Body of pancreas (tissue), 4 donors: ENCODE measurements at regions not wholly inside any gene's neighbourhood (a gene's known extent, or its start where the extent isn't known, plus 50 kb on each side); places are given as distances from the start of the nearest gene placed in this dataset.

Experiments
- CTCF ChIP-seq, 7 experiments: fragments of 450-650 bp in 4 of 7; fragments of 200-600 bp in 3 of 7; sonication (generic) in 3 of 7; IDR thresholded peaks; one replicate each; pipeline ENCODE4 v1.5.1; 2016 to 2019; ENCODE audit warnings: antibody characterized with exemption in 7 of 7
- POLR2A ChIP-seq, 3 donors: fragments of 450-650 bp; IDR thresholded peaks; one replicate each; pipeline ENCODE4 v1.6.1; 2016; ENCODE audit warnings: antibody characterized with exemption in 3 of 3, mild to moderate bottlenecking in 2 of 3

GRCh38 chr20:11403711-11404110 lies 514.0 kb upstream of the BTBD3 start:
- TF ChIP-seq POLR2A (IDR thresholded peaks at IDR 0.05) = no peak
- TF ChIP-seq CTCF (IDR thresholded peaks at IDR 0.05) = no peak
